Breast epithelium (tissue), 4 donors: ENCODE measurements at regions not wholly inside any gene's neighbourhood (a gene's known extent, or its start where the extent isn't known, plus 50 kb on each side); places are given as distances from the start of the nearest gene placed in this dataset.

Experiments used
- DNase-seq, 2 donors: peaks; one replicate each; pipeline ENCODE4 v3.0.0-alpha.2; 2019; ENCODE audit warnings: low spot score in 2 of 2
- H3K27ac ChIP-seq, 2 donors: fragments of 200-600 bp; sonication (generic) in 1 of 2; one replicate each; pipeline ENCODE4 v1.5.1; 2016 to 2019; ENCODE audit warnings: mild to moderate bottlenecking in 1 of 2
- H3K27me3 ChIP-seq, 2 donors: fragments of 200-600 bp; sonication (generic) in 1 of 2; one replicate each; pipeline versions ENCODE4 v1.5.1 to v1.6.0; 2017 to 2019; ENCODE audit warnings: control low read depth in 1 of 2, mild to moderate bottlenecking in 1 of 2
- H3K36me3 ChIP-seq: fragments of 200-600 bp; one replicate; pipeline ENCODE4 v1.5.1; 2019
- H3K4me1 ChIP-seq, 2 donors: fragments of 200-600 bp; sonication (generic); one replicate each; pipeline ENCODE4 v1.5.1; 2016 to 2019; ENCODE audit warnings: control low read depth in 1 of 2
- H3K4me3 ChIP-seq, 3 donors: fragments of 200-600 bp; sonication (generic); 1 replicate in 2 of 3; 2 replicates in 1 of 3; pipeline ENCODE4 v1.5.1; 2016 to 2019; ENCODE audit warnings: mild to moderate bottlenecking in 3 of 3, moderate library complexity in 2 of 3
- H3K9me3 ChIP-seq, 2 donors: fragments of 200-600 bp; sonication (generic) in 1 of 2; one replicate each; pipeline ENCODE4 v1.5.1; 2016 to 2019; ENCODE audit warnings: control low read depth in 1 of 2
- POLR2A ChIP-seq: fragments of 450-650 bp; IDR thresholded peaks from one replicate; pipeline ENCODE4 v1.6.1; 2016; ENCODE audit warnings: antibody characterized with exemption, mild to moderate bottlenecking, moderate library complexity
- POLR2AphosphoS5 ChIP-seq, 3 donors: sonication (generic); formaldehyde crosslinking; IDR thresholded peaks; one replicate each; pipeline ENCODE4 v1.6.1; 2017; ENCODE audit warnings: antibody characterized with exemption in 3 of 3
- intact Hi-C: fragments of 100-400 bp; cut with DNase I; formaldehyde crosslinking; loops from one replicate; pipeline ENCODE4 v1.15.1; 2023; ENCODE audit warnings: low total_unique reads
- TF ChIP-seq, protein P1 (sequence below), 3 donors: fragments of 450-650 bp; IDR thresholded peaks; one replicate each; pipeline ENCODE4 v1.5.1; 2016 to 2017; ENCODE audit warnings: antibody characterized with exemption in 3 of 3, mild to moderate bottlenecking in 3 of 3, moderate library complexity in 3 of 3

DNA sequence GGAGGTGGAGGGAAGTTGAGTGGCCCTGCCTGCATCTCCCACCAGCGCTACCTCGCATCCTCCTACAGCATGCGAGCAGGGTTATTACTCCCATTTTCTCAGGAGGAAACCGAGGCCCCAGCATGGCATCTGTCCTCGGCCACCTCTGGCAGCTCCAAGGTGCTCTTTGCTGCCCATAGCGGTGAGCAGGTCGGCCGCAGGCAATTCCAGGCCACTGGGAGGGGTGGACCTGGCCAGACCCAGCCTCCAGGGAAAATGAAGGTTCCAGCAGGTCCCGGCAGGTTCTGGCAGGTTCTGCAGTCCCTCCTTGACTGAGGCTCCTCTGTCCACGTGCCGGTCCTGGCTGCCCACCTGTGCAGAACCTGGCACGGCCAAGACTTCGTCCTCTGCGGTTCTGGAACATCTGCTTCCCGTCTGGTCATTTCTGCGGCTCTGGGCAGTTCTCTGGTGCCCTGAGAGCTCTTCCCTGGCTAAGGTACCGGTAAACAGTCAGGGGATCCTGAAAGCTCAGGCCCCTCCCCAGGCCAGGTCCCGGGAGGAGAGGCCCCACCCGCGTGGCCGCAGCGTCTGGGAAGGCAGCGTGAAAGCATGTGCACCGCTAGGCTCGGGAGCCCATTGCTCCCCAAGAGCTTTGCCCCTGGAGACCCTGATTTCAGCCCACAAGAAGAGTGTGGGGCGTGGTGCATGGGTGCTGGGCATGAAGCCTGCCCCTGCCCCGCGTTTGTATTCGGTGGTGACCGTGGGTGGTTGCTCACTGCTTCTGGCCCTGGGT lies 112.0 kb upstream of the ADRA2C start:
- Histone ChIP-seq H3K27me3 (peaks cover 0 to 93% of the 10 kb centered on the region in 2 donors), H3K9me3 (peaks cover 0 to 4% of the 10 kb centered on the region in 2 donors), H3K4me3 (no peak overlapping the region), H3K36me3 (no peaks in the 10 kb centered on the region), H3K4me1 (no peaks in the 10 kb centered on the region), H3K27ac (no peak overlapping the region)
- no peak for DNase-seq
- TF ChIP-seq POLR2A = no peak
- intact Hi-C loops = no loop called here

DNA sequence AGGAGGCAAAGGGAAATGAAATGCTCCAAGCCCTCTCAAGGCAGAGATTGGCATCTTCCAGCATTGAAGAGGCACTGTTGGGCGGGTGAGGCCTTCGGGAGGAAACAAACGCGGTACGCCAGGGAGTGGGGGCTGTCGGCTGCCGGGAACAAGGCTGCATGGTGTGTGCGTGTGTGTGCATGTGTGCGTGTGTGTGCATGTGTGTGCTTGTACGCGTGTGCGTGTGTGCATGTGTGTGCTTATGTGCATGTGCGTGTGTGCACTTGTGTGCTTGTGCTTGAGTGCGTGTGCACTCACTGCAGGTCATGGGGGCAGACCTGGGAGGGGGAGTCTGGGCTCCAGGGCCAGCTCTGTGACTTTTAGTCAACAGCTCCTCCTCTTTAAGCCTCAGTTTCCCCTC lies 113.6 kb upstream of the ADRA2C start:
- H3K4me1 ChIP-seq = no peaks in the 10 kb centered on the region
- no peak for DNase-seq
- TF ChIP-seq POLR2AphosphoS5 (IDR thresholded peaks at IDR 0.05) (no peak), POLR2A (no peak)
- TF ChIP-seq, protein P1, sequence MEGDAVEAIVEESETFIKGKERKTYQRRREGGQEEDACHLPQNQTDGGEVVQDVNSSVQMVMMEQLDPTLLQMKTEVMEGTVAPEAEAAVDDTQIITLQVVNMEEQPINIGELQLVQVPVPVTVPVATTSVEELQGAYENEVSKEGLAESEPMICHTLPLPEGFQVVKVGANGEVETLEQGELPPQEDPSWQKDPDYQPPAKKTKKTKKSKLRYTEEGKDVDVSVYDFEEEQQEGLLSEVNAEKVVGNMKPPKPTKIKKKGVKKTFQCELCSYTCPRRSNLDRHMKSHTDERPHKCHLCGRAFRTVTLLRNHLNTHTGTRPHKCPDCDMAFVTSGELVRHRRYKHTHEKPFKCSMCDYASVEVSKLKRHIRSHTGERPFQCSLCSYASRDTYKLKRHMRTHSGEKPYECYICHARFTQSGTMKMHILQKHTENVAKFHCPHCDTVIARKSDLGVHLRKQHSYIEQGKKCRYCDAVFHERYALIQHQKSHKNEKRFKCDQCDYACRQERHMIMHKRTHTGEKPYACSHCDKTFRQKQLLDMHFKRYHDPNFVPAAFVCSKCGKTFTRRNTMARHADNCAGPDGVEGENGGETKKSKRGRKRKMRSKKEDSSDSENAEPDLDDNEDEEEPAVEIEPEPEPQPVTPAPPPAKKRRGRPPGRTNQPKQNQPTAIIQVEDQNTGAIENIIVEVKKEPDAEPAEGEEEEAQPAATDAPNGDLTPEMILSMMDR (IDR thresholded peaks at IDR 0.05) = no peak
- peaks cover 0 to 79% of the 10 kb centered on the region in 2 donors for H3K27me3 ChIP-seq
- intact Hi-C loops = no loop called here
- no peak overlapping the region for H3K27ac ChIP-seq
- no peak overlapping the region for H3K4me3 ChIP-seq
- H3K9me3 ChIP-seq = peaks cover 0 to 4% of the 10 kb centered on the region in 2 donors
- no peaks in the 10 kb centered on the region for H3K36me3 ChIP-seq

DNA sequence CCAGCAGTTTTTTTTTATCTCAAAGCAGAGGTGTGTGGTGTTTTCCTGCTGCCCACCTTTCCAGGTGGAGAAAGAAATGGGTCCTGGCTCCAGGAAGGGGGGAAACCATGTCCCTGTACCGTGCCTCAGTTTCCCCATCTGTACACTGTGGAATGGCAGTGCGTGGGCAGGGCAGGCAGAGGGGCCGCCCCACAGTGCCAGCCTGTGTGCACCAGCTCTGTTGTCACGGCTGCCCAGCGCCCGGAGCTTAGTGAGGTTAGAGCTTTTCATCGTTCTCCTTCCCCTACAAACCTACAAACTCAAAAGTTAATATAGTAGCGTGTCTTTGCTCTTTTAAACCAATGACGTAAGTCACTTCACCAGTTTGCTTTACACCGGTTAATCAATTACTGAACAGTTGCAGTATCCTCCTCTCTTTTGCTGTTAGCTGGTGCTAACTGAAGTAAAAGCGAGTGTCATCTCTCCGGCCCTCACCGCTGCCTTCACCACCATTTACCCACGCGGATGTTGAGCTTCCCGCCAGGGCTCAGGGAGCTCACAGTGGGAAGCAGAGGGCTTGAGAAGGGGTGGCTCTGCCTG lies 114.8 kb upstream of the ADRA2C start:
- Histone ChIP-seq H3K36me3 (no peaks in the 10 kb centered on the region), H3K4me1 (no peaks in the 10 kb centered on the region), H3K4me3 (no peak overlapping the region), H3K27ac (no peak overlapping the region), H3K27me3 (peaks cover 0 to 67% of the 10 kb centered on the region in 2 donors), H3K9me3 (peaks cover 0 to 4% of the 10 kb centered on the region in 2 donors)
- no peak for DNase-seq
- intact Hi-C loops = no loop called here
- TF ChIP-seq POLR2A (no peak), POLR2AphosphoS5 (IDR thresholded peaks at IDR 0.05) (no peak)
- TF ChIP-seq, protein P1 (IDR thresholded peaks at IDR 0.05) = no peak

DNA sequence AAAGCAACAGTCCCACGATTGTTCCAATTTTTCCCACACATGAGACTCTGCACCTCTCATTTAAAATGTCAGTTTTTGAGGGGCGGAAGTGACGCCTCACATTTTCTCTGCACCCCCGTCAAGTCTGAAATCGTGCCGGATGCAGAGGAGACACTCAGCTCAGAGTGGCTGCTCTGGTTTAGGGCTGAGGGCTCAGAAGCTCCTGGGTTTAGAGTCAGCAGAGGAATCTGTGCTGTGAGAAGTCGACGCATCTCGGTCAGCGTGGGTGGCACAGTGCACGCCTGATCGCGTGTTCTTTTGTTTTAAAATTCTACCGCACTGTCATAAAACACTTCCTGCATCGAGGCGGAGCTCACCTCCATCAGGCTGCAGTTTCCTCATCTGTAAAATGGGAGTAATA lies 116.7 kb upstream of the ADRA2C start:
- Histone ChIP-seq H3K27me3 (peaks cover 0 to 66% of the 10 kb centered on the region in 2 donors), H3K4me1 (no peaks in the 10 kb centered on the region), H3K36me3 (no peaks in the 10 kb centered on the region), H3K27ac (no peak overlapping the region), H3K4me3 (no peak overlapping the region), H3K9me3 (peaks cover 0 to 4% of the 10 kb centered on the region in 2 donors)
- intact Hi-C loops = no loop called here
- DNase-seq = no peak
- TF ChIP-seq POLR2A = no peak
- TF ChIP-seq, protein P1 (IDR thresholded peaks at IDR 0.05) = no peak
- TF ChIP-seq POLR2AphosphoS5 (IDR thresholded peaks at IDR 0.05) = no peak

DNA sequence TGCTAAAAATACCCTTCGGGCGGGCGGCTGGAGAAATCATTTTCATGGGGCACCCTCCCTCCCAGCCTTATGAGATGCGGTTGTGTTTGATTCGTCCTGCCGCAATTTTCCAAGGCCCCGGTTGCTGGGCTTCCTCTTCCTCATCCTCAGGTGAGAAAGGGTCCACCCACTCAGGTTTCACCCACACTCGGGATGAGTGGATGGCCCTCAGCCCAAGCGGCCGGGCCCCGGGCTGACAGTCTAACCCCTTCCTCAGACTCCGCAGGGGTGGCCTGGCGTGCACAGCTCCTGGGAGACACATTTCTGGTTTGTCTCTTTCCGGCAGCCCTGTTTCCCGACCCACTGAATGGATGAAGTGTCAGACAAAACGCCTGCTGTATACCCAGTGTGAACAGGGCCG lies 116.5 kb upstream of the LRPAP1 start:
- TF ChIP-seq, protein P1 (IDR thresholded peaks at IDR 0.05) = no peak
- no peak for TF ChIP-seq POLR2A
- no peak for TF ChIP-seq POLR2AphosphoS5 (IDR thresholded peaks at IDR 0.05)
- Histone ChIP-seq H3K4me3 (no peak overlapping the region), H3K27me3 (peaks cover 0 to 66% of the 10 kb centered on the region in 2 donors), H3K36me3 (no peaks in the 10 kb centered on the region), H3K4me1 (no peaks in the 10 kb centered on the region), H3K9me3 (peaks cover 0 to 4% of the 10 kb centered on the region in 2 donors), H3K27ac (no peak overlapping the region)
- no peak for DNase-seq
- intact Hi-C loops = no loop called here
